ENCODE measurements at regions not wholly inside any gene's neighbourhood (a gene's known extent, or its start where the extent isn't known, plus 50 kb on each side); places are given as distances from the start of the nearest gene placed in this dataset.
"Not testable (repeated sequence)": the region's sequence is repeated elsewhere in the genome, so short reads cannot be mapped to it uniquely, and the experiment has no call there.

- Histone ChIP-seq H3K36me3 (no peaks in the 10 kb centered on the region), H3K9me3 (no peaks in the 10 kb centered on the region), H3K4me1 (ENCODE audit: control insufficient read depth in 1 of 2, insufficient read depth in 1 of 2, low read depth in 1 of 2, low read length in 1 of 2) (no peaks in the 10 kb centered on the region), H3K27me3 (no peaks in the 10 kb centered on the region), H3K27ac (no peak overlapping the region), H3K4me3 (ENCODE audit: low read depth in 1 of 2, low read length in 1 of 2) (no peak overlapping the region)
- TF ChIP-seq CTCF (IDR thresholded peaks at IDR 0.05): no peak
These were observed 726.4 kb downstream of the TENT5A start for GRCh38 chr6:81026041-81026553.

DNA sequence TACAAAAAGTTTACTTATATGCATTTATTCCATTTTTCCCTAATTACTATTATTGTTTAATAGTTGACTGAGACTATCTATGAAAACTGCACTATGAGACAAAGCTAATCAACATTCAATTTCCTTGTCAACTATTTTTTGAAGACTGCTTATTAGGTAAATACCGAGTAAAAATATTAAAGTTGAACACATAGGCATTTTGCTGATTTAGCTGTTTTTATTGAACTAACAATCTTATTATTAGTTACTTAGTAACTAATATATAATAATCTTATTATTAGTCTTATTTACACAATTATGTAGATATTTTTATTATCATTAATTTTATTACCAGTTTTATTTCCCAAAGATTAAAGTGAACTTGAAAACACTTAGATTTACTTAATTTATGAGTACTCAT is 728.8 kb downstream of the TENT5A start:
- no peaks in the 10 kb centered on the region for H3K4me1 ChIP-seq (ENCODE audit: control insufficient read depth in 1 of 2, insufficient read depth in 1 of 2, low read depth in 1 of 2, low read length in 1 of 2)
- H3K36me3 ChIP-seq: no peaks in the 10 kb centered on the region
- no peak overlapping the region for H3K4me3 ChIP-seq (ENCODE audit: low read depth in 1 of 2, low read length in 1 of 2)
- no peak for TF ChIP-seq CTCF (IDR thresholded peaks at IDR 0.05)
- no peaks in the 10 kb centered on the region for H3K9me3 ChIP-seq
- no peaks in the 10 kb centered on the region for H3K27me3 ChIP-seq
- no peak overlapping the region for H3K27ac ChIP-seq

- Histone ChIP-seq H3K9me3 (no peaks in the 10 kb centered on the region), H3K4me3 (ENCODE audit: low read depth in 1 of 2, low read length in 1 of 2) (no peak overlapping the region), H3K4me1 (ENCODE audit: control insufficient read depth in 1 of 2, insufficient read depth in 1 of 2, low read depth in 1 of 2, low read length in 1 of 2) (no peaks in the 10 kb centered on the region), H3K27ac (no peak overlapping the region), H3K27me3 (no peaks in the 10 kb centered on the region), H3K36me3 (no peaks in the 10 kb centered on the region)
- TF ChIP-seq CTCF (IDR thresholded peaks at IDR 0.05): no peak
These were observed 729.4 kb downstream of the TENT5A start for GRCh38 chr6:81023007-81023582.

DNA sequence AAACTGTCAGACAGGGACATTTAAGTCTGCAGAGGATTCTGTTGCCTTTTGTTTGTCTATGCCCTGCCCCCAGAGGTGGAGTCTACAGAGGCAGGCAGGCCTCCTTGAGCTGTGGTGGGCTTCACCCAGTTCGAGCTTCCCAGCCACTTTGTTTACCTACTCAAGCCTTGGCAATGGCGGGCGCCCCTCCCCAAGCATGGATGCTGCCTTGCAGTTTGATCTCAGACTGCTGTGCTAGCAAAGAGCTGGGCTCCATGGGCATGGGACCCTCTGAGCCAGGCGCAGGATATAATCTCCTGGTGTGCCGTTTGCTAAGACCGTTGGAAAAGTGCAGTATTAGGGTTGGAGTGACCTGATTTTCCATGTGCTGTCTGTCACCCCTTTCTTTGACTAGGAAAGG is 734.9 kb downstream of the TENT5A start:
- not testable (repeated sequence) for H3K27ac ChIP-seq; H3K36me3 ChIP-seq; H3K4me3 ChIP-seq (ENCODE audit: low read depth in 1 of 2, low read length in 1 of 2); H3K4me1 ChIP-seq (ENCODE audit: control insufficient read depth in 1 of 2, insufficient read depth in 1 of 2, low read depth in 1 of 2, low read length in 1 of 2); H3K27me3 ChIP-seq; H3K9me3 ChIP-seq

GRCh38 chr6:81003894-81004293 is 748.6 kb downstream of the TENT5A start:
- H3K27ac ChIP-seq: no peak overlapping the region
- TF ChIP-seq CTCF (IDR thresholded peaks at IDR 0.05): no peak
- no peaks in the 10 kb centered on the region for H3K36me3 ChIP-seq
- H3K9me3 ChIP-seq: no peaks in the 10 kb centered on the region
- H3K27me3 ChIP-seq: no peaks in the 10 kb centered on the region
- no peaks in the 10 kb centered on the region for H3K4me1 ChIP-seq (ENCODE audit: control insufficient read depth in 1 of 2, insufficient read depth in 1 of 2, low read depth in 1 of 2, low read length in 1 of 2)
- no peak overlapping the region for H3K4me3 ChIP-seq (ENCODE audit: low read depth in 1 of 2, low read length in 1 of 2)

- Histone ChIP-seq H3K4me1 (ENCODE audit: control insufficient read depth in 1 of 2, insufficient read depth in 1 of 2, low read depth in 1 of 2, low read length in 1 of 2) (no peaks in the 10 kb centered on the region), H3K27me3 (no peaks in the 10 kb centered on the region), H3K27ac (no peak overlapping the region), H3K4me3 (ENCODE audit: low read depth in 1 of 2, low read length in 1 of 2) (no peak overlapping the region), H3K36me3 (no peaks in the 10 kb centered on the region), H3K9me3 (no peaks in the 10 kb centered on the region)
- TF ChIP-seq CTCF (IDR thresholded peaks at IDR 0.05): no peak
These were observed 749.3 kb downstream of the TENT5A start for GRCh38 chr6:81003156-81003555.

Data from neutrophil (primary cell).